ENCODE measurements at regions not wholly inside any gene's neighbourhood (a gene's known extent, or its start where the extent isn't known, plus 50 kb on each side); places are given as distances from the start of the nearest gene placed in this dataset.

GRCh38 chr16:50494501-50495491 lies 53.4 kb upstream of the NKD1 start:
- no peak for ATAC-seq
- TF ChIP-seq CREB5 (CRISPR knock-in tag; IDR thresholded peaks at IDR 0.05; ENCODE audit: low read depth) (no peak), TCF4 (CRISPR knock-in tag; IDR thresholded peaks at IDR 0.05; ENCODE audit: borderline replicate concordance) (no peak), TOX (CRISPR knock-in tag; IDR thresholded peaks at IDR 0.05; ENCODE audit: borderline replicate concordance) (no peak), PATZ1 (CRISPR knock-in tag; IDR thresholded peaks at IDR 0.05; ENCODE audit: borderline replicate concordance) (no peak), ZNF70 (CRISPR knock-in tag; IDR thresholded peaks at IDR 0.05) (no peak), ARNTL (CRISPR knock-in tag; IDR thresholded peaks at IDR 0.05; ENCODE audit: borderline replicate concordance, low read depth) (no peak), BACH2 (CRISPR knock-in tag; IDR thresholded peaks at IDR 0.05; ENCODE audit: borderline replicate concordance) (no peak), ZNF565 (CRISPR knock-in tag; conservative IDR thresholded peaks at IDR 0.05; ENCODE audit: low read depth) (no peak), RARB (CRISPR knock-in tag; IDR thresholded peaks at IDR 0.05) (no peak), ZC3H10 (CRISPR knock-in tag; IDR thresholded peaks at IDR 0.05) (no peak), POU6F1 (CRISPR knock-in tag; IDR thresholded peaks at IDR 0.05; ENCODE audit: borderline replicate concordance, low read depth) (no peak), PPARA (CRISPR knock-in tag; IDR thresholded peaks at IDR 0.05; ENCODE audit: borderline replicate concordance) (no peak), ISL1 (CRISPR knock-in tag; IDR thresholded peaks at IDR 0.05) (no peak), ZFP30 (CRISPR knock-in tag; IDR thresholded peaks at IDR 0.05) (no peak), CSRNP3 (CRISPR knock-in tag; IDR thresholded peaks at IDR 0.05) (no peak), ZFP3 (CRISPR knock-in tag; IDR thresholded peaks at IDR 0.05) (no peak), SNAI2 (CRISPR knock-in tag; IDR thresholded peaks at IDR 0.05) (no peak), ZNF8 (CRISPR knock-in tag; IDR thresholded peaks at IDR 0.05) (no peak), ESRRG (CRISPR knock-in tag; IDR thresholded peaks at IDR 0.05) (no peak)

- ATAC-seq: no peak
- TF ChIP-seq TOX (CRISPR knock-in tag; IDR thresholded peaks at IDR 0.05; ENCODE audit: borderline replicate concordance) (no peak), POU6F1 (CRISPR knock-in tag; IDR thresholded peaks at IDR 0.05; ENCODE audit: borderline replicate concordance, low read depth) (no peak), CSRNP3 (CRISPR knock-in tag; IDR thresholded peaks at IDR 0.05) (no peak), ZFP3 (CRISPR knock-in tag; IDR thresholded peaks at IDR 0.05) (no peak), ZFP30 (CRISPR knock-in tag; IDR thresholded peaks at IDR 0.05) (no peak), ZNF565 (CRISPR knock-in tag; conservative IDR thresholded peaks at IDR 0.05; ENCODE audit: low read depth) (no peak), ZNF8 (CRISPR knock-in tag; IDR thresholded peaks at IDR 0.05) (no peak), BACH2 (CRISPR knock-in tag; IDR thresholded peaks at IDR 0.05; ENCODE audit: borderline replicate concordance) (no peak), PPARA (CRISPR knock-in tag; IDR thresholded peaks at IDR 0.05; ENCODE audit: borderline replicate concordance) (no peak), PATZ1 (CRISPR knock-in tag; IDR thresholded peaks at IDR 0.05; ENCODE audit: borderline replicate concordance) (no peak), TSHZ2 (CRISPR knock-in tag; IDR thresholded peaks at IDR 0.05) (no peak), RARB (CRISPR knock-in tag; IDR thresholded peaks at IDR 0.05) (no peak)
Measured at GRCh38 chr16:50491516-50491915, 56.7 kb upstream of the NKD1 start.
